ENCODE measurements at regions not wholly inside any gene's neighbourhood (a gene's known extent, or its start where the extent isn't known, plus 50 kb on each side); places are given as distances from the start of the nearest gene placed in this dataset.

GRCh38 chr13:62130062-62130970 is 714.7 kb upstream of the PCDH20 start:
- TF ChIP-seq CTCF (IDR thresholded peaks at IDR 0.05 in 2 of 3, conservative IDR thresholded peaks at IDR 0.05 in 1 of 3; ENCODE audit: control insufficient read depth in 2 of 3, extremely low read depth in 1 of 3, insufficient read depth in 1 of 3, low read depth in 3 of 3, low read length in 3 of 3) (no peak), JUNB (IDR thresholded peaks at IDR 0.05) (no peak), TAF1 (IDR thresholded peaks at IDR 0.05; ENCODE audit: borderline replicate concordance, low read depth, low read length) (no peak), SIN3A (IDR thresholded peaks at IDR 0.05; ENCODE audit: low read depth, low read length) (no peak), REST (IDR thresholded peaks at IDR 0.05; ENCODE audit: low read depth, low read length) (no peak), JUND (IDR thresholded peaks at IDR 0.05; ENCODE audit: low read depth, low read length) (no peak), KDM1A (IDR thresholded peaks at IDR 0.05; ENCODE audit: borderline replicate concordance) (no peak), PRDM15 (CRISPR knock-in tag; IDR thresholded peaks at IDR 0.05) (no peak), IRF3 (IDR thresholded peaks at IDR 0.05) (no peak), ESRRA (IDR thresholded peaks at IDR 0.05; ENCODE audit: low read length) (no peak), POLR2A (IDR thresholded peaks at IDR 0.05; ENCODE audit: low read depth, low read length) (no peak), TCF3 (IDR thresholded peaks at IDR 0.05; ENCODE audit: borderline replicate concordance, insufficient read depth, low read depth, low read length) (no peak), CBX3 (IDR thresholded peaks at IDR 0.05; ENCODE audit: borderline replicate concordance, low read depth) (no peak), ZBTB40 (IDR thresholded peaks at IDR 0.05; ENCODE audit: borderline replicate concordance) (no peak)
